Large intestine (tissue), 3 donors: ENCODE measurements at regions not wholly inside any gene's neighbourhood (a gene's known extent, or its start where the extent isn't known, plus 50 kb on each side); places are given as distances from the start of the nearest gene placed in this dataset.

ENCODE experiments used
- DNase-seq, 2 donors: peaks; one replicate each; pipeline versions ENCODE4 v3.0.0 to v3.0.0-alpha.2; 2013
- H3K27ac ChIP-seq: one replicate; pipeline ENCODE4 v1.5.1; 2013; ENCODE audit warnings: low read length
- H3K27me3 ChIP-seq: 2 replicates; pipeline ENCODE4 v1.6.1; 2013; ENCODE audit warnings: low read length; ENCODE audit not compliant: control insufficient read depth, insufficient read depth
- H3K36me3 ChIP-seq: 2 replicates; pipeline ENCODE4 v1.6.1; 2013; ENCODE audit warnings: low read length; ENCODE audit not compliant: control insufficient read depth, insufficient read depth
- H3K4me1 ChIP-seq: one replicate; pipeline ENCODE4 v1.6.1; 2013; ENCODE audit warnings: low read length; ENCODE audit not compliant: control insufficient read depth, insufficient read depth
- H3K4me3 ChIP-seq: one replicate; pipeline ENCODE4 v1.5.1; 2013; ENCODE audit warnings: low read length
- H3K9me3 ChIP-seq: one replicate; pipeline ENCODE4 v1.6.1; 2013; ENCODE audit warnings: mild to moderate bottlenecking, low read depth, low read length, moderate library complexity; ENCODE audit not compliant: control insufficient read depth
- WGBS: methylation state at CpG from one replicate; pipeline ENCODE4 v1.1.5; 2013; ENCODE audit warnings: low lambda C conversion rate; ENCODE audit not compliant: insufficient coverage; 5-methylcytosine and 5-hydroxymethylcytosine counted together

- Histone ChIP-seq H3K27me3 (peaks cover 4% of the 10 kb centered on the region), H3K36me3 (no peaks in the 10 kb centered on the region), H3K4me3 (no peak overlapping the region), H3K9me3 (peaks cover 10% of the 10 kb centered on the region), H3K27ac (peak overlapping the region; percentile 95), H3K4me1 (peaks cover 19% of the 10 kb centered on the region)
- DNase-seq: peak in 1 of 2 donors; percentile 39
- 100% methylated on average over 1 of the region's 19 CpGs for WGBS
Measured at GRCh38 chr16:86663685-86664521, 85.6 kb downstream of the FOXL1 start.

DNA sequence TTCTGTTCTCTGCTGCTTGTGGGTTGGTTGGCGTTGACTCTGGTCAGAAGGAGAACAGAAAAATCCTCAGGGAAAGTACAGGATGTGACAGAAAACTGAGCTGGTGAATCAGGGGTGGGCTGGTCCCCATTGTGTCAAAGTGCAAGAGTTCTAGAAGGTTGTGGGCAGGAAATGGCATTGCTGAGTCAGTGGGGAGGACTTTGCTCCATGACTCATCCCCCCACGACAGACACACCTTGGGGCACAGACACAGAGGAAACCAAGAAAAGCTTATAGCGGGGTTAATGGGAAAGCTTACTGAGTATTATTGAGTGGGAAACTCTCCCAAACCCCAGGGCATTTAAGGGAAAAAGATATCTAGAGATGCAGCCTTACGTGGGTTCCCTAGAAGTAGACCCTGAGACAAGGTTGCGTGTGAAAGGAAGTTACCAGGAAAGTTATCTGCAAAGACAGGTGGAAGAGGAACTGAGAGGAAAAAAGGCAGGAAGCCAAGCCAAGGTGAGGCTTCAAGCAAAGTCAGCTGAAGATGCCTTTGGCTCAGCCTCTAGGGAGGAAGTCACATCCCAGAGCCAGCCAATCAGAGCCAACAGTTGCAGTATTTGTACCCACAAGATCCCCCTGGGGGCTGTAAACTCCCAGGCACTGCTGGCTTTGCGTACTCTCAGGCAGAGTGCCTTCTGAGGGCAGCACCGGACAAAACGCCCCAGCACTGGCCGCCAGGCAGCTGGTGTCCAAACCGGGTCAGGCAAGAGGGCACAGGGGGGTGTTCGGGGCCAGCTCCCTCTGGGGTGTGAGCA, 86.4 kb downstream of the FOXL1 start:
- H3K27me3 ChIP-seq: peaks cover 8% of the 10 kb centered on the region
- H3K9me3 ChIP-seq: peaks cover 8% of the 10 kb centered on the region
- no peaks in the 10 kb centered on the region for H3K36me3 ChIP-seq
- H3K4me3 ChIP-seq: no peak overlapping the region
- peak overlapping the region; percentile 95 for H3K27ac ChIP-seq
- H3K4me1 ChIP-seq: peaks cover 19% of the 10 kb centered on the region
- peak; percentile 93 to 97 for DNase-seq
- no CpG with 5 or more reads among the region's 11 CpGs for WGBS

GRCh38 chr16:86665319-86665675, 86.9 kb downstream of the FOXL1 start:
- no peak overlapping the region for H3K4me3 ChIP-seq
- H3K36me3 ChIP-seq: no peaks in the 10 kb centered on the region
- H3K27me3 ChIP-seq: peaks cover 13% of the 10 kb centered on the region
- peaks cover 8% of the 10 kb centered on the region for H3K9me3 ChIP-seq
- H3K4me1 ChIP-seq: peaks cover 19% of the 10 kb centered on the region
- DNase-seq: no peak
- peak overlapping the region; percentile 95 for H3K27ac ChIP-seq
- WGBS: no CpG with 5 or more reads among the region's 2 CpGs

DNA sequence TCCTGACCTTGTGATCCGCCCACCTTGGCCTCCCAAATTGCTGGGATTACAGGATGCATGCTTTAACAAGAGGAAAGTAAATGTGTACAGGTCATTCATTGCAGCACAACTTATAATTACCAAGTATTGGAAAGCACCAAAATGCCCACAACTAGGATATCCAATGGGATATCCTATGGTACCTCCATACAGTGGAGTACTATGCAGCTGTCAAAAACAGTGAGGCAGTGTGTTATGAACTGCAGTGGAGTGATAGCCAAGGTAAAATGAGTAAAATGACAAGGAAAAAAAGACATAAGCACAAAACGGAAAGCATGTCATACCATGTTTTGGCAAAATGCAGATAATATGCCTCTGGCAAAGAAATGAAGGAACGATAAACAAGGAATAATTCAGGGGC, 87.6 kb downstream of the FOXL1 start:
- DNase-seq: no peak
- no peak overlapping the region for H3K4me3 ChIP-seq

DNA sequence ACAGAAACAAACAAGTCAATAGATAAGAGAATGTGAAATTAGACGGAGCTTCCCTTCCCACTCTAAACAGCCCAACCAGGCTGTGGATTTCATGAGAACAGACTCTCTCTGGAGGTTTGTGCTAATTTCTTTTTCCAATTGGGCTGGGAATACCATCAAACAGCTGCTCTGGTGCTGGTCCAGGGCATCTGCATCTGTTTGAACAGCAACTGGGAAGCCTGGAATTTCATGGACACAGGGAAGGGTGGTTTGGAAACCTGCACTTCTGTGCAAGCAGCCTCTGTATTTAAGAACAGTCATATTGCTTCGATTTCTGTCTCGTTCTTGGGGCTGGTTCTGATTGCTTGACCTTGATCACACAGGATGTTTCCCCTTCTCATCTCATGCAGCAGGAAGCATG, 88.7 kb downstream of the FOXL1 start:
- peaks cover 19% of the 10 kb centered on the region for H3K4me1 ChIP-seq
- no CpG with 5 or more reads among the region's 3 CpGs for WGBS
- no peak overlapping the region for H3K27ac ChIP-seq
- H3K27me3 ChIP-seq: peaks cover 13% of the 10 kb centered on the region
- no peak for DNase-seq
- no peak overlapping the region for H3K4me3 ChIP-seq
- no peaks in the 10 kb centered on the region for H3K36me3 ChIP-seq
- peaks cover 8% of the 10 kb centered on the region for H3K9me3 ChIP-seq

More for the DNA sequence above, 87.6 kb downstream of the FOXL1 start:
- peaks cover 19% of the 10 kb centered on the region for H3K4me1 ChIP-seq
- H3K36me3 ChIP-seq: no peaks in the 10 kb centered on the region
- H3K9me3 ChIP-seq: peaks cover 8% of the 10 kb centered on the region
- WGBS: no CpG with 5 or more reads among the region's 3 CpGs
- peaks cover 15% of the 10 kb centered on the region for H3K27me3 ChIP-seq
- H3K27ac ChIP-seq: no peak overlapping the region

- H3K27ac ChIP-seq: no peak overlapping the region
- H3K4me3 ChIP-seq: no peak overlapping the region
- peaks cover 8% of the 10 kb centered on the region for H3K9me3 ChIP-seq
- H3K27me3 ChIP-seq: peaks cover 20% of the 10 kb centered on the region
- no peak for DNase-seq
- H3K4me1 ChIP-seq: peaks cover 19% of the 10 kb centered on the region
- H3K36me3 ChIP-seq: no peaks in the 10 kb centered on the region
- WGBS: no CpG with 5 or more reads among the region's 8 CpGs
Measured at GRCh38 chr16:86668136-86668910, 90.0 kb downstream of the FOXL1 start.

DNA sequence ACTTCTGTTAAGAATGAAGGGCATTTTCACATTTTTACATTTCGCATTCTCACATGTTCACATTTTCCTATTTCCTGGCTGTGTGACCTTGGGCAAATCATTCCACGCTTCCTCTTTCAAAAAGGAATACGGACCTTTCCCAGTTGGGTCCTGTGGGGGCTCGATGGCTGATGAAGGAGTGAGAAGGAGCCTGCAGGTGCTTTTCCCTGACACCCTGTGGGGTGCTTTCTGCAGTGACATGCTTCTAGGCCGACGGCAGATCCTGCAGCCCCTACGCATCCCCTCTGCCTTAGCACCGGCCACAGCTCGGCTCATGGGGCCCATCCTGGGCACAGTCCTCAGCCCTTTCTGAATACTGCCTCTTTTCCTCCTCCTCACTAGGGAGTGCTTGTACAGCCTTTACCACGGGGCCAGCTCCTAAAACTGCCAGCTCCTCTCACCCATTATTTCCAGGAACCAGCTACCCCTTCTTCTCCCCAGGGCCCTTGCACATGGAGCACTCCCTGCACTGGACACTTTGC, 91.0 kb downstream of the FOXL1 start:
- Histone ChIP-seq H3K4me1 (peaks cover 9% of the 10 kb centered on the region), H3K4me3 (no peak overlapping the region), H3K36me3 (no peaks in the 10 kb centered on the region), H3K9me3 (peaks cover 8% of the 10 kb centered on the region), H3K27ac (no peak overlapping the region), H3K27me3 (peaks cover 22% of the 10 kb centered on the region)
- WGBS: no CpG with 5 or more reads among the region's 10 CpGs
- no peak for DNase-seq

- H3K27ac ChIP-seq: no peak overlapping the region
- peak in 1 of 2 donors; percentile 24 for DNase-seq
Measured at GRCh38 chr16:86669937-86670749, 91.8 kb downstream of the FOXL1 start.

GRCh38 chr16:86670750-86671234, 92.4 kb downstream of the FOXL1 start:
- Histone ChIP-seq H3K36me3 (no peaks in the 10 kb centered on the region), H3K27ac (no peak overlapping the region), H3K9me3 (no peaks in the 10 kb centered on the region), H3K4me3 (no peak overlapping the region), H3K4me1 (no peaks in the 10 kb centered on the region), H3K27me3 (peaks cover 26% of the 10 kb centered on the region)
- DNase-seq: no peak
- no CpG with 5 or more reads among the region's 11 CpGs for WGBS

More at GRCh38 chr16:86669937-86670749, 91.8 kb downstream of the FOXL1 start:
- H3K27me3 ChIP-seq: peaks cover 26% of the 10 kb centered on the region
- H3K9me3 ChIP-seq: peaks cover 5% of the 10 kb centered on the region
- WGBS: no CpG with 5 or more reads among the region's 30 CpGs
- H3K36me3 ChIP-seq: no peaks in the 10 kb centered on the region
- H3K4me3 ChIP-seq: no peak overlapping the region
- H3K4me1 ChIP-seq: peaks cover 3% of the 10 kb centered on the region
